ENCODE measurements at regions not wholly inside any gene's neighbourhood (a gene's known extent, or its start where the extent isn't known, plus 50 kb on each side); places are given as distances from the start of the nearest gene placed in this dataset.

DNA sequence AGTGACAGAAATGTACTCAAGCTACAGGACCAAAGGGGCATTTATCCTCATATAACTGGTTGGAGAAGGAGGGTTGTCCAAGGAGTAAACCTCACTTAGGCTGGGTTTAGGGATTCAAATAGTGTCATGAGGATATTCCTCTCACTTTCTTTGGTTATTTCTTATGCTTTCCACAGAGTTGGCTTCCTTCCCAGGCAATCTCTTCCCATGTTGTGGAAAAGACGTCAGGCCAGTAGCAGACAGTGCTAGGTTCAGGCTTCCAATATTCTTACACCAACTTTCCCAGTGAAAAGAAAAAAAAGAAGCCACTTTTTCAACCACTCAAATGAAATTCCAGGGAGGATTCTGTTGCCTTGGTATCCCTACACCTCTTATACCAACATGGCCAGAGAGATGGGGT lies 653.0 kb downstream of the C4orf33 start:
- Histone ChIP-seq H3K9me3 (ENCODE audit: low read depth, low read length) (no peaks in the 10 kb centered on the region), H3K4me3 (no peak overlapping the region), H3K9ac (ENCODE audit: insufficient read length) (no peak overlapping the region), H3K36me3 (ENCODE audit: insufficient read depth, low read length) (no peaks in the 10 kb centered on the region), H3K27ac (no peak overlapping the region)
- no peak for DNase-seq (ENCODE audit: low read depth, low spot score)
- TF ChIP-seq FOXP2 (optimal IDR thresholded peaks at IDR 0.05; ENCODE audit: control extremely low read depth, extremely low read length, insufficient read depth) (no peak), POLR2AphosphoS5 (IDR thresholded peaks at IDR 0.05; ENCODE audit: borderline replicate concordance, low read depth, low read length) (no peak), EZH2 (IDR thresholded peaks at IDR 0.05) (no peak)

DNA sequence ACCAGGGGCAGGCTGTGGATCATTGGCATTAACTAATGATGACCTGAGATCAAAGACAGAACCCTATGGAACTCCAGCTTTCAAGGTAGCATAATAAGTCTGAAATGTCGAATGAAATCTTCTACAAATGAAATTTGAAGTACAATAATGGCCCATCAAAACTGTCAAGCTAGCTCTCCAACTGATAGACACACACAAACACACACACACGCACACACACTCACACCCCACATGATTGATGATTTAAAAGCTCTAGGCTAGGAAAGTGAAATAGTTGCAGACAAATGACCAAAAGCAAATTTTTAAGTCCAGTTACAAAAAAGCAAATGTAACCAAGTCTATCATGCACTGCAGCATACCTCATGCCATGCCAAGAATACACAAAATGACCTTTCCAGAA lies 655.7 kb downstream of the C4orf33 start:
- no peak overlapping the region for H3K4me3 ChIP-seq
- no peak overlapping the region for H3K9ac ChIP-seq (ENCODE audit: insufficient read length)
- H3K27ac ChIP-seq = no peak overlapping the region
- H3K36me3 ChIP-seq (ENCODE audit: insufficient read depth, low read length) = no peaks in the 10 kb centered on the region
- no peak for DNase-seq (ENCODE audit: low read depth, low spot score)
- H3K9me3 ChIP-seq (ENCODE audit: low read depth, low read length) = no peaks in the 10 kb centered on the region
- TF ChIP-seq EZH2 (IDR thresholded peaks at IDR 0.05) (no peak), POLR2AphosphoS5 (IDR thresholded peaks at IDR 0.05; ENCODE audit: borderline replicate concordance, low read depth, low read length) (no peak), FOXP2 (optimal IDR thresholded peaks at IDR 0.05; ENCODE audit: control extremely low read depth, extremely low read length, insufficient read depth) (no peak)

DNA sequence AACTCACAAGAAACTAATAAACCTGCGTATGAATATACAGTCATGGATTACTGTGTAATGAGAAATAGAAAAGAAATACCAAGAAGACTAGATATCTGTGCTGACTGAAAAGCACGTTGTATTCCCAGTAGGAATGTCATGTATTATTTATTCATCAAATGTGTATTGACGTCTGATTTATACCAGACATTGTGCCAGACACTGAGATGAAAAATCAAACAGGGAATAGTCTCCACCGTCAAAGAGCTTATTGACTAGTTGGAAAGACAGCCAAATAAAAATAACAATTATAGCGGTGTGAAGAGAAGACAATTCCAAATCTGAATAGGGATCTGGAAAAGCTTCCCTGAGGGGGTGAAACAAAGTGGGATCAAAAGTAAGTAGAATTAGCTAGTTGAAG lies 687.6 kb downstream of the C4orf33 start:
- Histone ChIP-seq H3K27ac (no peak overlapping the region), H3K4me3 (no peak overlapping the region), H3K36me3 (ENCODE audit: insufficient read depth, low read length) (no peaks in the 10 kb centered on the region), H3K9me3 (ENCODE audit: low read depth, low read length) (no peaks in the 10 kb centered on the region), H3K9ac (ENCODE audit: insufficient read length) (no peak overlapping the region)
- no peak for TF ChIP-seq EZH2 (IDR thresholded peaks at IDR 0.05)
- no peak for TF ChIP-seq FOXP2 (optimal IDR thresholded peaks at IDR 0.05; ENCODE audit: control extremely low read depth, extremely low read length, insufficient read depth)
- TF ChIP-seq POLR2AphosphoS5 (IDR thresholded peaks at IDR 0.05; ENCODE audit: borderline replicate concordance, low read depth, low read length) = no peak
- no peak for DNase-seq (ENCODE audit: low read depth, low spot score)

DNA sequence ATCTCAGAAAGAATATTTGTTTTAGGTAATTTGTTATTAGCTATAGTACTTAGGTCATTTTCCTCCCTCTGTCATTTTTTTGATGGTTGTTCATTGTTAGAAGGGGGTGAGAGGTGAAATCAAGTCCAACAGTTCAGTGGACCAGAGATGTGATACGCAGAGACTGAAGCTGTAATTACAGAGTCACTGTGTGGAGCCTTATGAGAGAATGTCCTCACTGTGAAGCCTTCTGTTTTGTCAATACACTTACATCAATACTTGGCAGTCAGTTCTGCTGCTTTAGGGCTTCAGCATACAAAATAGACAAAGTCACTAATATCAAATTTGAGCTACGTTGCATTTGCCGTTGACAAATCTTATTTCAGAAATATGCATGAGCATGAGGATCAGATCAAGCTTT lies 692.5 kb downstream of the C4orf33 start:
- DNase-seq (ENCODE audit: low read depth, low spot score) = no peak
- Histone ChIP-seq H3K27ac (no peak overlapping the region), H3K4me3 (no peak overlapping the region), H3K36me3 (ENCODE audit: insufficient read depth, low read length) (no peaks in the 10 kb centered on the region), H3K9me3 (ENCODE audit: low read depth, low read length) (no peaks in the 10 kb centered on the region), H3K9ac (ENCODE audit: insufficient read length) (no peak overlapping the region)
- TF ChIP-seq POLR2AphosphoS5 (IDR thresholded peaks at IDR 0.05; ENCODE audit: borderline replicate concordance, low read depth, low read length) (no peak), EZH2 (IDR thresholded peaks at IDR 0.05) (no peak), FOXP2 (optimal IDR thresholded peaks at IDR 0.05; ENCODE audit: control extremely low read depth, extremely low read length, insufficient read depth) (no peak)

DNA sequence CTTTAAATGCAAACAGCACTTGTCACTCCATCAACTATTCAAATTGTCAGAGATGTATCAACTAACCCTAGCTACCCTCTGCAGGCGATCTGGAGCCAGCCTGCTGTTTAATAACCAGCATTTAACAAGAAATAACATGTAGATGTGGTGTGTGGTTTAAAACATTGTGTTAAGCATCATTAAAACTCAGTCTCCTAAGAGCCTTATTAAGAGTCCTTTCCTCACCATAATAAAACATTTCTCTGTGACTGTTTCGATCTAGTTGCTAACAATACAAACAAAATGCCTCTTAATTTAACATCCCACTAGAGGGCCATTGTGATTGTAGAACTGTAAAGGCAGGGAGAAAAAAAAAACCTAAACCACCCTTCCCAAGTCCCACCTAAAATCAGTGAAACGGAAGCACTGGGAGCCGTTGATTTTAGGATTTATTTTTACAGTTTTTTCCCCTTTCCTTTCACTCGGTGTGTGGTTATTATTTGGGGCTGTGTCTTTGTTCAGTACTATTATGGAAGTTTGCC lies 708.6 kb downstream of the C4orf33 start:
- no peak for TF ChIP-seq EZH2 (IDR thresholded peaks at IDR 0.05)
- no peak for TF ChIP-seq POLR2AphosphoS5 (IDR thresholded peaks at IDR 0.05; ENCODE audit: borderline replicate concordance, low read depth, low read length)
- no peak for TF ChIP-seq FOXP2 (optimal IDR thresholded peaks at IDR 0.05; ENCODE audit: control extremely low read depth, extremely low read length, insufficient read depth)

DNA sequence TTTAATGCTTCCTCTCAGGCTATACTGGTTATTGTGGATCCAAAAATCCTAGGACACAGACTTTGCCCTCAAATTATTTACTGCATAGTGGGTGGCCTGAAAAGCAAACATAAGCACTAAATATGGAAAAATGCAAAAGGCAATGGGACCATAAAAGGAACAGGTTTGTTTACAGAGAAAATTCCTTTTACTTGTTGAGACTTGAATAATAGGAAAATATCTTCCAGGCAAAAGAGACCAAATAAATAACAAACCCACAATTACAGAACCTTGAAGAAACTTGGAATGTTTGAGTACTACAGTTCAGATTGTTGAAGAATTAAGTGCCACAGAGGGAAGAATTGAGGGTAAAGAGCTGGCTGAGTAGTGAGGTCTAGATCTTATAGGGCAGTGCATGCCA lies 711.0 kb downstream of the C4orf33 start:
- TF ChIP-seq POLR2AphosphoS5 (IDR thresholded peaks at IDR 0.05; ENCODE audit: borderline replicate concordance, low read depth, low read length) (no peak), FOXP2 (optimal IDR thresholded peaks at IDR 0.05; ENCODE audit: control extremely low read depth, extremely low read length, insufficient read depth) (no peak), EZH2 (IDR thresholded peaks at IDR 0.05) (no peak)
- Histone ChIP-seq H3K36me3 (ENCODE audit: insufficient read depth, low read length) (no peaks in the 10 kb centered on the region), H3K9ac (ENCODE audit: insufficient read length) (no peak overlapping the region), H3K4me3 (no peak overlapping the region), H3K27ac (no peak overlapping the region), H3K9me3 (ENCODE audit: low read depth, low read length) (no peaks in the 10 kb centered on the region)
- no peak for DNase-seq (ENCODE audit: low read depth, low spot score)

More for the DNA sequence above, 708.6 kb downstream of the C4orf33 start:
- H3K36me3 ChIP-seq (ENCODE audit: insufficient read depth, low read length) = no peaks in the 10 kb centered on the region
- DNase-seq (ENCODE audit: low read depth, low spot score) = no peak
- no peak overlapping the region for H3K27ac ChIP-seq
- H3K4me3 ChIP-seq = peak overlapping the region; percentile 61
- no peaks in the 10 kb centered on the region for H3K9me3 ChIP-seq (ENCODE audit: low read depth, low read length)
- H3K9ac ChIP-seq (ENCODE audit: insufficient read length) = no peak overlapping the region

DNA sequence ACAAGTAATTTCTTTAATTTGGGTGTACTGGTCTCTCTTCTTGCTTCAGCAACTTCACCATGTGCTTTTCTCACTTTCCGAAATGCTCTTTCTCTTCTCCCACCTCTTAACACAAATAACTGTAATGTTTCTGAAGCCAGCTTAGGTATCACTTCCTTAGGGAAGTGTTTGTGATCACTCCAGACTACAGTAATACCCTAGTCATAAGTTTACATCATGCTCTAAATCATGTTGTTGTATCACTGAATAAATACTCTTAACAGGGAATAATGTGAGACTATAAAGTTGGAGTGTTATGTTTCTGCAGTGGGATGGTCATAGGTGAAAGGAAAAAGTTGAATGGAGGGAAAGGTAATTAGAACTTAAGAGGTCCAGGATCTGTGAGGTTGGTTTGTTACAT lies 712.3 kb downstream of the C4orf33 start:
- Histone ChIP-seq H3K36me3 (ENCODE audit: insufficient read depth, low read length) (no peaks in the 10 kb centered on the region), H3K9me3 (ENCODE audit: low read depth, low read length) (no peaks in the 10 kb centered on the region), H3K27ac (no peak overlapping the region), H3K9ac (ENCODE audit: insufficient read length) (no peak overlapping the region), H3K4me3 (no peak overlapping the region)
- TF ChIP-seq EZH2 (IDR thresholded peaks at IDR 0.05) (no peak), FOXP2 (optimal IDR thresholded peaks at IDR 0.05; ENCODE audit: control extremely low read depth, extremely low read length, insufficient read depth) (no peak), POLR2AphosphoS5 (IDR thresholded peaks at IDR 0.05; ENCODE audit: borderline replicate concordance, low read depth, low read length) (no peak)
- DNase-seq (ENCODE audit: low read depth, low spot score) = no peak

DNA sequence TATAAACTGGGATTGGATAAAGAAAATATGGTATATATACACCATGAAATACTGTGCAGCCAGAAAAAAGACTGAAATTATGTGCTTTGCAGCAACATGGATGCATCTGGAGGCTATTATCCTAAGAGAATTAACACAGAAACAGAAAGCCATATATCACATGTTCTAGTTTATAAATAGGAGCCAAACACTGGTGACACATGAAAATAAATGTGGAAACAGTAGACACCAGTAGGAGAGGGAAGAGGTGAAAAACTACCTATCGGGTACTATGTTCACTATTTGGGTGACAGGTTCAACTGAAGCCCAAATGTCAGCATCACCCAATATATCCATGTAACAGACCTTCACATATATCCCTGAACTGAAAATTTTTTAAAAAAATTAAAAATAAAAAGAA lies 725.1 kb downstream of the C4orf33 start:
- H3K4me3 ChIP-seq = no peak overlapping the region
- H3K27ac ChIP-seq = no peak overlapping the region
- no peak overlapping the region for H3K9ac ChIP-seq (ENCODE audit: insufficient read length)
- H3K9me3 ChIP-seq (ENCODE audit: low read depth, low read length) = no peaks in the 10 kb centered on the region
- TF ChIP-seq POLR2AphosphoS5 (IDR thresholded peaks at IDR 0.05; ENCODE audit: borderline replicate concordance, low read depth, low read length) (no peak), FOXP2 (optimal IDR thresholded peaks at IDR 0.05; ENCODE audit: control extremely low read depth, extremely low read length, insufficient read depth) (no peak), EZH2 (IDR thresholded peaks at IDR 0.05) (no peak)
- no peaks in the 10 kb centered on the region for H3K36me3 ChIP-seq (ENCODE audit: insufficient read depth, low read length)
- no peak for DNase-seq (ENCODE audit: low read depth, low spot score)

DNA sequence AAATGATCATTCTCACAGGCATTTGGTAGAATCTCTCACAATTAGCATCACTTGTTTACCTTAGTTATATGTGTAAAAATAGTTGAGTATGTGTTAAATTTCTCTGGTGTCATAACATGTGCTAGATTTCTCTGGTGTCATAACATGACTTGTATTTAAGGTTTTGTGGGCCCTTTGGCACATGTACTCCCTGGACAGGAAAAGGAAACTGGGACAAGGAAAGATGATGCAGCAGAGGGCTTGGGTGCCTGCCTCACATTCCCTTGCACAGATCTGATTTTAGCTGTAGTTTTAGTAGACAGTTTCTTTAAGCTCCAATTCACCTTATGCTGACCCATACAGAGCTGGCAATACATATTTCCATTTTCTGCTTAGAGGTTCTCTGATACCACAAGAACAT lies 726.0 kb downstream of the C4orf33 start:
- no peak overlapping the region for H3K27ac ChIP-seq
- DNase-seq (ENCODE audit: low read depth, low spot score) = no peak
- no peak overlapping the region for H3K9ac ChIP-seq (ENCODE audit: insufficient read length)
- H3K36me3 ChIP-seq (ENCODE audit: insufficient read depth, low read length) = no peaks in the 10 kb centered on the region
- H3K4me3 ChIP-seq = no peak overlapping the region
- H3K9me3 ChIP-seq (ENCODE audit: low read depth, low read length) = no peaks in the 10 kb centered on the region
- no peak for TF ChIP-seq EZH2 (IDR thresholded peaks at IDR 0.05)
- TF ChIP-seq FOXP2 (optimal IDR thresholded peaks at IDR 0.05; ENCODE audit: control extremely low read depth, extremely low read length, insufficient read depth) = no peak

All from SK-N-MC (cell line).